ENCODE measurements at regions not wholly inside any gene's neighbourhood (a gene's known extent, or its start where the extent isn't known, plus 50 kb on each side); places are given as distances from the start of the nearest gene placed in this dataset.
"Not testable (repeated sequence)": the region's sequence is repeated elsewhere in the genome, so short reads cannot be mapped to it uniquely, and the experiment has no call there.

DNA sequence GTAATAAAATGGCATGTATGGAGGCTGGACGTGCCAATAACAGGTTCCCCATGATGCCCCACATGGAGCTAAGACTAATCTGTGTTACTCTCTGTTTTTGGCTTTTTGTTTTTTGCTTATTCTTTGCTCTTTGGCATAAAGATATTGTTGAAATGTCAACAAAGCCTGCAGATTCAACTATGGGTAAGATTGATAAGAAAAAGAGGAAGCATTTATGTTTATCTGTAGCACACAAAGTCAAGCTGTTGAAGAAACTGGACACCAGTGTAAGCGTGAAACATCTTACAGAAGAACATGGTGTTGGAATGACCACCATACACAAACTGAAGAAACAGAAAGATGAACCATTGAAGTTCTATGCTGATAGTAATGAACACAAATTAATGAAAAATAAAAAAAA lies 402.7 kb downstream of the LTN1 start:
- Histone ChIP-seq H3K36me3 (no peaks in the 10 kb centered on the region), H3K27me3 (no peaks in the 10 kb centered on the region), H3K9me3 (no peaks in the 10 kb centered on the region), H3K4me3 (no peak overlapping the region), H3K27ac (no peak overlapping the region), H3K4me1 (no peaks in the 10 kb centered on the region)
- TF ChIP-seq, protein P1, sequence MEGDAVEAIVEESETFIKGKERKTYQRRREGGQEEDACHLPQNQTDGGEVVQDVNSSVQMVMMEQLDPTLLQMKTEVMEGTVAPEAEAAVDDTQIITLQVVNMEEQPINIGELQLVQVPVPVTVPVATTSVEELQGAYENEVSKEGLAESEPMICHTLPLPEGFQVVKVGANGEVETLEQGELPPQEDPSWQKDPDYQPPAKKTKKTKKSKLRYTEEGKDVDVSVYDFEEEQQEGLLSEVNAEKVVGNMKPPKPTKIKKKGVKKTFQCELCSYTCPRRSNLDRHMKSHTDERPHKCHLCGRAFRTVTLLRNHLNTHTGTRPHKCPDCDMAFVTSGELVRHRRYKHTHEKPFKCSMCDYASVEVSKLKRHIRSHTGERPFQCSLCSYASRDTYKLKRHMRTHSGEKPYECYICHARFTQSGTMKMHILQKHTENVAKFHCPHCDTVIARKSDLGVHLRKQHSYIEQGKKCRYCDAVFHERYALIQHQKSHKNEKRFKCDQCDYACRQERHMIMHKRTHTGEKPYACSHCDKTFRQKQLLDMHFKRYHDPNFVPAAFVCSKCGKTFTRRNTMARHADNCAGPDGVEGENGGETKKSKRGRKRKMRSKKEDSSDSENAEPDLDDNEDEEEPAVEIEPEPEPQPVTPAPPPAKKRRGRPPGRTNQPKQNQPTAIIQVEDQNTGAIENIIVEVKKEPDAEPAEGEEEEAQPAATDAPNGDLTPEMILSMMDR (IDR thresholded peaks at IDR 0.05): no peak
- no peak for TF ChIP-seq POLR2A (IDR thresholded peaks at IDR 0.05)
- no peak for DNase-seq

DNA sequence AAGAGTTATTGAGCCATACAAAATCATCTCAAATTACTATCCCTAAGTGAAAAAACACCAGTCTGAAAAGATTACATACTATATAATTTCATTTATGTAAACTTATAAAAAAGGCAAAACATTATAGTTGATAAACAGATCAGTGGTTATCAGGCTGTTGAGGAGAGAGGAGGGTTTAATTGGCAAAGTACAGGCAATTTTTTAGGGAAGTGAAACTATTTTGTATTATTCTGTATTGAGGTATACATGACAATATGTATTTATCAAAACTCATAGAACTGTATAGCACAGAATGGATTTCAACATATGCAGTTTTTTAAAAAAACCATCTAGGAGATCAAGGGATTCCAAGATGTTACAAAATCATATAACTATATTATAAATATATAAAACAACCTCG lies 403.7 kb downstream of the LTN1 start:
- Histone ChIP-seq H3K27ac (no peak overlapping the region), H3K4me3 (no peak overlapping the region), H3K9me3 (no peaks in the 10 kb centered on the region), H3K27me3 (no peaks in the 10 kb centered on the region), H3K4me1 (no peaks in the 10 kb centered on the region), H3K36me3 (no peaks in the 10 kb centered on the region)
- DNase-seq: no peak
- TF ChIP-seq, protein P1 (IDR thresholded peaks at IDR 0.05): no peak
- TF ChIP-seq POLR2A (IDR thresholded peaks at IDR 0.05): no peak

DNA sequence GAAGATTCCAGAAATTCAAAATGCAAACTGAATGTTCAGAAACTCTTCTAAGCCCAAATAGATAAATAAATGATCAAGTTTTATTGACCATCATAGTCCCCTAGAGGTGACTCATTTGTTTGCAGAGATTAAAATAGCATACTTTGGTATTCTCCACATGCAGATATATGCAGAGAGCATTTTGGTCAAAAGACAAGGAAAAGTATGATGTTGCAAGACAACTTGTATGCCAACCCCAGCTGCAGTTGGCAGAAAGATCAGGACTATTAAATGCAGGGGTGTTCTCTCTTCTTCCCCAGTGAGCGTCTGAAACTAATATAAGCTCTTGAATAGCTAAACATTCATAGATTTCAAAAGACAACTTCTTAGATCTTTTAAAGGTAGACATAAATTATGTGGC lies 404.9 kb downstream of the LTN1 start:
- DNase-seq: no peak
- Histone ChIP-seq H3K4me3 (no peak overlapping the region), H3K36me3 (no peaks in the 10 kb centered on the region), H3K27me3 (no peaks in the 10 kb centered on the region), H3K27ac (no peak overlapping the region), H3K9me3 (no peaks in the 10 kb centered on the region), H3K4me1 (no peaks in the 10 kb centered on the region)
- no peak for TF ChIP-seq POLR2A (IDR thresholded peaks at IDR 0.05)
- TF ChIP-seq, protein P1 (IDR thresholded peaks at IDR 0.05): no peak

DNA sequence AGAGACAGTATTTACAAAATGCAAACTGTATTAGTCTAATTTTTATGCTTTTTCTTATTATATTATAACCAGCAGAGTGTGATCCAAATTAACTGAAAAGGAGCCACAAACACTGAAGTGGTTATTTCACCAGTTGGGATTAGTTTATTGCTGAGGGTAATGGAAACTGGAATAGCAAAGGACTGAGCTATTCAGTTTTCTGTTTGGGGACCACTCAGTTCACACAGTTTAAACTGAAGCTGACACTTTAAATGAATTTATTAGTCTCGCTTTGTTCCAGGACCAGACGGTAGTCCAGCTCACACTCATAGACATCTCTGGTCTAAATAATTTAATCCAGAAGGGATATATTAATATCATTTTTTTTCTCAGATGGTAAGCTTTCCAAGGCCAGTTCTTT lies 410.7 kb downstream of the LTN1 start:
- no peaks in the 10 kb centered on the region for H3K9me3 ChIP-seq
- no peak overlapping the region for H3K27ac ChIP-seq
- H3K4me1 ChIP-seq: no peaks in the 10 kb centered on the region
- no peak overlapping the region for H3K4me3 ChIP-seq
- TF ChIP-seq, protein P1 (IDR thresholded peaks at IDR 0.05): no peak
- no peak for TF ChIP-seq POLR2A (IDR thresholded peaks at IDR 0.05)
- H3K27me3 ChIP-seq: no peaks in the 10 kb centered on the region
- DNase-seq: no peak
- no peaks in the 10 kb centered on the region for H3K36me3 ChIP-seq

DNA sequence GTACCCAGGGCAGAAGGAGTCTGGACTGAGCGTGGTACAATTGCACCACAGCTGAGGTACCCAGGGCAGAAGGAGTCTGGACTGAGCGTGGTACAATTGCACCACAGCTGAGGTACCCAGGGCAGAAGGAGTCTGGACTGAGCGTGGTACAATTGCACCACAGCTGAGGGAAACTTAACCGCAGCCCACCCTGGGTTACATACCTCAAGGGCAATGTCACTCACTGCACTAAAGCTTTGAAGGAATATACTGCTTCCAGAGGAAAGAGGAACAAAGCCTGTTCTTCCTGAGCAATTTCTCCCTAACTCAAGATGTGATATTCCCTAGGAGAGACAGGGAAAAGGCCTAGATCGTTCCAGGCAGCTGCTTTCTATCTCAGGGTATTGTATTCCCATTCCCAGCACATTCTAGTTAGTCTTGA lies 411.4 kb downstream of the LTN1 start:
- H3K27me3 ChIP-seq, H3K9me3 ChIP-seq, H3K4me3 ChIP-seq, H3K36me3 ChIP-seq, H3K4me1 ChIP-seq, H3K27ac ChIP-seq, DNase-seq: not testable (repeated sequence)

DNA sequence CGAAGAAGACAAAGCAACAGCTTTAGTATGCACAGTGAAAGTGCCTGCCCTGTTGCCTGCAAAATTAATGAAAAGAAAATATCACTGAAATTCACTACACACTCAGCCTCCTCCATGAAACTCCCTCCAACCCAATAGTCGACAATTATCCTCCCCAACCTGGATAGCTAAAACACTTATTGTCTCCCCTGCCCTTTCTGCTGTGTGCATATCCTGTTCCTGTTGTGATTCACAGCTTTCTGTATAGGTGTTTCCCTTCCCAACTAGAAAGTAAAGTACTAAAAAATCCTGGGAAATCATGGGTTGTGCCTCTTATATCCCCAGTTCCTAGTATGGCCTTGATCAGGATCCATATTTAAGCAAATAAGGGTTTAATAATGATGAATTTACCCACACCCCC lies 412.1 kb downstream of the LTN1 start:
- H3K9me3 ChIP-seq: no peaks in the 10 kb centered on the region
- no peak for DNase-seq
- no peak for TF ChIP-seq POLR2A (IDR thresholded peaks at IDR 0.05)
- TF ChIP-seq, protein P1 (IDR thresholded peaks at IDR 0.05): no peak
- H3K4me3 ChIP-seq: no peak overlapping the region
- H3K27ac ChIP-seq: no peak overlapping the region
- H3K4me1 ChIP-seq: no peaks in the 10 kb centered on the region
- no peaks in the 10 kb centered on the region for H3K27me3 ChIP-seq
- H3K36me3 ChIP-seq: no peaks in the 10 kb centered on the region
